HG02588 (cell line): ENCODE measurements at regions not wholly inside any gene's neighbourhood (a gene's known extent, or its start where the extent isn't known, plus 50 kb on each side); places are given as distances from the start of the nearest gene placed in this dataset.

ENCODE experiments used
- ATAC-seq: cut with Tn5 transposase; IDR thresholded peaks from one replicate; pipeline ENCODE4 v1.9.1; 2021; ENCODE audit warnings: mild to moderate bottlenecking, moderate library complexity; ENCODE audit not compliant: unreplicated experiment

DNA sequence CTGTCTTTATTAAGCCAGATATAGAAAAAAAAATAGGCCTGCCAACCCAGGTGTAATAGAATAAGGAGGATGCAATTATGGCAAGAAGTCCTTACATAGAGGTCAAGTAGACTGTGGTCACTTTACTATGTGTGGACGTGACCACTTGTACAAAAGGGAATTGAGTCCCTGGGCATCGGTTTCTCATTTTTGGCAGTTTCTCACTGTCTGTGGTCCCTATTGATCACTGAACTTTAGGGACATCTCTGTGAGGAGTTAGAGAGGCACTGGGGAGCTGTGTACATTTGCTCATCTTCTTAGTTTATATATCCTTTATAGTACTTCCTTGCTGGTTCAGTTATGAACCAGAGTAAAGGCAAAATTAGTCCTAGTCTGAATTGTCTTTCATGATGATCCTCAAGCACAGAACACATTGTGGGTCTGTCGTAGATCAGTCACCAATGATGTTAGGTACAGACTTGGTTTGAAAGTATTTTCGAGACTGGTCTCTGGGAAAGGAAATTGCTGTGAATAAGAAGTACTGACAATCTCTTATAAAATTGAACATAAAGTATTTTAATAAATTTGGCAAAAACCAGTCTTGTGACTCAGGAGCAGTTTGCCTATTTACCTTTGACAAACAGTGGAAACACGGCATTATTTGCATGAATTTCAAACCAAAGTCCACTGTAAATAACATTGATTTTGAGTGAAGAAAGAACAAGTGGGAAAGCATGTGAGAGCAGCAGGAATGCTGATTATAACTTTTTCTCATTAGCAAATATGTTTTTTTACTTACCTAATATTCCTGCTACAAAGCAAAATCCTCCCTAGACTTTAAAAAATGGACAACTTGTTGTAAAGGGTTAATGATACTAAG is 218.9 kb upstream of the DPH6 start:
- ATAC-seq, result no peak

DNA sequence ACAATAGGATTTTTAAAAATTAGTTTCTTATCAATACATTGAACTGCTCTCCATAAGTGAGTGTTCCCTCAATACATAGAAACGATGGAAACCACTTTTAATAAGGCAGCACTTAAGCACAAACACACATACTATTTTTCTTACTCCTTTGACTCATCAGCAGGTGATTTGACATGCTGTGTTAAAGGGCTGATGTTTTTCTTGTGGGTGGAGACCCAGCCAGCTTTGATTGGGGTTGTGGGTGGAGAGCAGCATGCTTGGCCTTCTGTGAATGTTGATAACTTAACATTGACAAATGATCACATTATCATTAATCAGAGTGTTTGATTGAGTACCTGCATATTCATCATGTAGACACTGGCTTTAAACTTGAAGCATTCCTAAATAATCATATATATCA is 223.0 kb upstream of the DPH6 start:
- no peak for ATAC-seq

DNA sequence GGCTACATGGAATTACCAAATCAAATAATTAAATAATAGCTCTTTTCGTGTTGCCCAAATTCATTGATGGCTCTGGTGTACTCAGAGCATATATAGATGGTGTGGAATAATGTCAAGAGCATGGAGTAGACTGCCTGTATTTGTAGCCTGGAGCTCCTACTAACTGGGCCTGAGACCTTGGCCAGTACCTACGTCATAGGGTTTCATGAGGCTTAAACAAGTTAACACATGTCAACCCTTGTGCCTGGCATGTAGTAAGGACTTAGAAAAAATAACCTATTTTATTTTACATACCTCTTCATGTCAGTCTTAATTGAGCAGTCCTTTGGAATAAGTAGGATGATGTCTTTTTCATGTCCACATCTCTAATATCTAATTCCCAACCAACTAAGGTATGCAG is 223.7 kb upstream of the DPH6 start:
- ATAC-seq, result no peak

DNA sequence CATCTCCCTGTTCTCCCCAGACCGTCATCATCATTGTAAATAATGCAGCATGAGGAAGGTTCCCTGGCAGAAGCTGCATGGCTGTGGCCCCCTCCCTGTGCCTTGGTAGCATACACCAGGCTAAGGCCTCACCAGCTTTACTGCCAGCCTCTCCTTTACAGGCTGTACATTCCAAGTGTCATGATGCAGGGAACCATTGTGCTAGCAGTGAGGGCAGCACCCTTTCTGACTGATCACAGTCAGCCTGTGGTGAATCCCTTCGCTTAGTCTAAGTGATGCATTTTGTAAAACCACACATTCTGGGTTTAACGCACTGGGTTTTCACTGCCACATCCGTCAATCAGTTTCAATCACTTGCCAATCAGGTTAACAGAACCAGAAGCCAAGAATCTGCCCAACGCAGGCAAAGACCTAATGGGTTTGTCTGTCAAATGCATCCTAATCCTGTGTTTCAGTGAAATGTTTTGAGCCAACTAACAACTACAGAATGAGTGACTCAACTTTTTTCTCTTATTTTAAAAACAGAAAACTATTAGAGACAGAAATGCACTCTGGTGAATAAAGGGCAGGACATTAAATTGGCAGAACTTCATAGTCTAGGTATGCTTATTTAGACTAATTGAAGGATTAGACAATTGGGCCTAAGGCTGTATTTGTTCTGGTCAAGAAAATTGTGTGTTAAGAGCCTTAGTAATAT is 225.9 kb upstream of the DPH6 start:
- no peak for ATAC-seq

DNA sequence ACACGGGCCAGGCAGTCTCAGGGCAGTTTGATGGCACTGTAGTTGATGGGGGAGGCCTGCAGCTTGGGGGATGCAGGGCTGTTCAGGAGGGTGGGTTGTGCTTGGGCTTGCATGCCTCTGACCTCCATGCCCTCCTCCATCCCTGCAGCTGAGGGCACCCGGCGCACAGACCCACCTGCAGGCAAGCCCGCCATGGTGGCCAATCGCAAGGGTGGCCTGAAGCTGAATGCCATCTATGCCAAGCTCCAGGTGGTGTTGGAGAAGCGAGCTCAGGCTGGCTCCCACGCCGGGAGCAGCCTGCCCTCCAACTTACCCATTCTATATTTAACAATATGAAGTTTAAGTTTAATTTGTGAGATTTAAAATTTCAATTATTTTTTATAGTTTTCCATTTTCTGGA is 228.7 kb upstream of the DPH6 start:
- ATAC-seq, result no peak

DNA sequence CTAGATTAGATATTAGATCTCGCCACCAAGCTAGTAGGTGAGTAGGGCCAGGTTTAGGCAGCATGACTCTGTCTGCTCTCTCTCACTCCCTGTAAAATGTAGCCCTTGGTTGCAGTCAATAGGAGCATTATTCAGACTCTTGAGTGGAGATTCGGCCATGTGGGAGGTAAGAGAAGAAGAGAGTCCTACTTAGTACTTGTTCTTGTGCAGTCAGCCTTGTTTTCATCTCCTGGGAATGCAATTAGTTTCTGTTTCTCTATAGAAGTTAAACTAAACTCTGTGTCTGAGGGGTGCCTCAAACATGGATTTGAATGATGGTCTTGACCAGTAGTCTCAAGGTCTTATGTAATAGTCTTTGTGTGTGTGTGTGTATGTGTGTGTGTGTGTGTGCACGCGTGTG is 229.5 kb upstream of the DPH6 start:
- ATAC-seq, result no peak

DNA sequence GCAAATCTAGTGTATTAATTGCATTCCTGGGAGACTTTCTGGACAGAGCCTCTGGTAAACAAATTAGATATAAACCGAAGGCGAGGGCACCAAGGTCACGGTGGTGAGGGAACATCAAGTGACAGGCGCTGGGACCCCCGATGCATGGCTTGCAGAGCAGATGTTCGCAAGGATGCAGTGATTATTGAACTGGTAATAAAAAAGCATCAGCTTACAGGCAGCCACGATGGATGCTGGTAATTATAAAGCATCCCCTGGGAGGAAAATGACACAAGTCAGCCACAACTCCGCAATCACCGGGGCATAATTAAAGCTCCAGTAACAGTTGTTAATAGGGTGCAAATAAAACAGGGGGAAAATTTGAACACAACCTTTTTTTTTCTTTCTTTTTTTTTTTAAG is 231.1 kb upstream of the DPH6 start:
- ATAC-seq, result no peak

DNA sequence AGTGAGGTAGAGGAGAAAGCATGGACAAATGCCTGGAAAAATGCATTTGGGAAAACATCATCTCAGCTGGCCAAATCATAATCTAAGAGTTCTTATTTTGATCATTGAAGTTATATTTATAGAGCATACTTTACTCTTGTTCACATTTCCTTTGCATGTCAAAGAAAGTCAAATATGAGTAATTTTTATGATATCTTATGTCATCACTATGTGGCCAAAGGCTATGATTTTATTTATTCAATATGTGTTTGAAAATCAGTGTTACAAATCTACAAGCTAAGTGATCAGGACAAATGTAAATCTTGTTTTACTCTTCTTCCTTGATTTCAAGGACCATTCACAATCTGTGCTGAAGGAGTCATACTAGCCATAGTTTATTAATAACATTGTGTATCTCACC is 237.2 kb upstream of the DPH6 start:
- no peak for ATAC-seq

DNA sequence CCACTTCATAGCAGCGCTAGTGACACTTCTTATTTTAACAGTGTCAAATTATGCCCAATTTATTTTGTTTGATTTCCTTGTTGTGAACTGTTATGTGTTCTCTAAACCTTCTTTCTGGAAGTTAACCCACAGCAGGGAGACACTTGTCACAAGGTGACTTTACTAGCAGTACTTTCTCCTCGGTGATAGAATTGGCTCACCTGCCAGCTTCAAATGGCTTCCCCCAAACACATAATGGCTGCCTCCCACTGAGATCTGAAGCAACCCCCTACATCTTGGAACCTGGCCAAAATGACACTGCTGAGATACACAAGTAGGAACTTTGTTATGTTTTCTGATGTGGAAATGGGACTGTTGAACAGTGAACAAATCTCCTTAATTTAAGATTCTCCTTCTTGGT is 238.8 kb upstream of the DPH6 start:
- no peak for ATAC-seq

DNA sequence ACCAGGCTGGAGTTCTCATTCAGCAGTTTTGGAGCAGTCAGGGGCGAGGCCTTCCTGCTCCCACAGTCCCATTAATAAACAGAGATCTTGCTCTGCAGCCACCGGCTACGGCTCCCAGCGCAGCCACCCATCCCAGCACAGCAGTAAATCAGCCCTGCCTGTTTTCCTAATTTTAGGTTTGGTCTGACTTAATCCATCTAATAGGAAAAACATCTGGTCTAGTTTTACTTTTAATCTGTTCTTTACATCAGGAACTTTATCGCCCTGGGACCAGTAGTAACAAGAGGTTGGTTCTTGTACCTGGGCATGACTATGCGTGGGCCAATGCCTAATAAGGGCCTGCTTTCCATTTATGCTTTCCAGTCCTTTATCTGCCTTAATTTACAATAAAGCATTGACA is 264.0 kb upstream of the DPH6 start:
- ATAC-seq, result no peak

DNA sequence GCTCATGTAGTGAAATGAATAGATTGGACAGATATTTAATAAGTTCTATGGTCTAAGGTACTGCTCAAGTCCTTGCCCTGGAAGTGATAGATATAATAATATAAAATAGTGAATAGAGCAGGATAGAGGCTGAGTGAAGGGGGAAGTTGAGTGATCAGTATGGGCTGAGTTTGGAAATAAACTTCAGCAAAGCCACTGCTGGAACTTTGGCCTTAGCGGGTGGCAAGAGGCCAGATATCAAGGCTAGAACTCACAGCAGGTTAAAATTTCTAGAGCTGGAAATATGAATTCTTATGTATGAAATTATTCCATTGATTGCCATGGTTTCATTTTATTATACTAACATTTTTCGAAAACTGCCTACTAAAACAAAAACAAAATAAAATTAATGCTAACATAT is 267.6 kb upstream of the DPH6 start:
- no peak for ATAC-seq

DNA sequence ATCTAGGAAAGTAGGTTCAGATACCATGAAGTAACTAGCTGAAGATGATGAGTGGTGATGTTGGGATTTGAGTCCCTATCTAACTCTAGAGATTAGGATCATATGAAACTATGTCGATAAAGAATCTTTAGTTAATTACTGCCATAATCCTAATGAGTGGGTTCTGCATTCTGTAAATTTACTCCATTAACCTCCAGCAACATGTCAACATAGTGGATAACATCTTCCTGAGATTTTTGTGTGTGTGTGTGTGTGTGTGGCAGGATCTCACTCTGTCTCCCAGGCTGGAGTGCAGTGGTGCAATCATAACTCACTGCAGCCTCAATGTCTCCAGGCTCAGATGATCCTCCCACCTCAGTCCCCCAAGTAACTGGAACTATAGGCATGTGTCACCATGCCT is 272.9 kb upstream of the DPH6 start:
- ATAC-seq, result no peak

DNA sequence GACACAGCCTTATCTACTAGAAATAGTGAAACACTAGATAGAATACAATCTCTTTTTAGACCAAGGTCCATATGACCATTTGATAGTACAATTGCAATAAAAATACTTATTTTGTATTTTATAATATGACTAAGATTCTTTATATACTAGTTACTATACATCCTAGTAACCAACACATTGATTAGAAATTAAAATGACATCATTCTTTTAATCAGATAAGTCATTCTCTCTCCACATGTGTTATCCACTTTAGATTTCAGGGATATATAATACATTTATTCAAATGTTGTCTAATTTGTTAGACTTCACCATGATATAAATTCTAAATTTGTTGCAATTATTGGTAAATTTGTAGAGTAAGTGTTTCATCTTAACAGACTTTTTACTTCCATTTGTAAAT is 276.2 kb upstream of the DPH6 start:
- ATAC-seq, result no peak

DNA sequence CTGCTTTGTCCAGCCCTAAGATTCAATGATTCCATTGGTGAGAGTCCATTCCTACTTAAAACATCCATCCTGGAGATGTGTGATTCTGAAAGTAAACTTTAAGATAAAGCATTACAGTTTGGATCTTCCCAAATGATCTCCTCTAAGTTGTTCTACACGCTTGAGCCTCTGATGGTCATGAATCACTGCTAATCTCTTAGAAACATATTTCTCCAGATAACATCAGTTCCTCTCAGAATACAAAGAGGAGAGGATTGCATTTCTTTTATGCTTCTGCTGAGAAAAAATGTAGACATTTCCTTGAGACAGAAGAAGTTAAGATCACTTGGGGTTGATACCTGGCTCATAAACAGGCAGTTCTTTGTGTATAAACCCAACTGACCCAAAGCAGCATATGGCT is 281.2 kb upstream of the DPH6 start:
- no peak for ATAC-seq

DNA sequence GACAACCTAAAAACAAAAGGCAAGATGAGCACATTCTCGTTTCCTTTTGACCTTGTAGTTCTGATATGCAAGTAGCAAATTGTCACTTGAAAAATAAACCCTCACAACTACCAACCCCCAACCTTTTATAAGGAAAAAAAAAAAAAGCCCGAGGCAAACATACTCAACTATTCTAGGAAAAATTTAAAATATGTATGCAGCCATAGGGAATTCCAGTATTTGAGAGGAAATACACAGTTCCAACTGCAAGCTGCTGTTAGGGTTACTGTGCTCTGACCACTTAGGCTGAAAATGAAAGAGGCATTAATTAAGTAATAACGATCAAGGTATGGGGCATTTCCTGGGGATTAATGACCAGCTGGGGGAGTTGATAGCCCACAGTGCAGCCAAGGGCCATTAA is 281.9 kb upstream of the DPH6 start:
- ATAC-seq, result no peak

DNA sequence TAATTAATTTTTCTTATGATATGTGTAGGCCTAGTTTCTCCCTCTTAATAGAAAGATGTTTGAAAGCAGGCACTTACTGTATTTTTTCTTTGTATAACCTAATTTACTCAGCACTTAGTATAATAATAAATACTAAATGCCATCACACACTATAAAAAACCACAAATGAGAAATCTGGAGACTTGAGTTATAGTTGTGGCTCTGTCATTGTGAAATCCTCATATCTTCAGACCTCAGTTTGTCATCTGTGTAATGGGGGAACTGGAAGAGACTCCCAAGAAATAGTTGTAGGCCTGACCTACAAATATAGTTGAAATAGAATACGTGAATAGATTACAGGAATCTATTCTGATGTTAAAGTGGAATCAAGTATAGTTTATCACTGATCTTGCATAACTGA is 287.6 kb upstream of the DPH6 start:
- ATAC-seq, result no peak

DNA sequence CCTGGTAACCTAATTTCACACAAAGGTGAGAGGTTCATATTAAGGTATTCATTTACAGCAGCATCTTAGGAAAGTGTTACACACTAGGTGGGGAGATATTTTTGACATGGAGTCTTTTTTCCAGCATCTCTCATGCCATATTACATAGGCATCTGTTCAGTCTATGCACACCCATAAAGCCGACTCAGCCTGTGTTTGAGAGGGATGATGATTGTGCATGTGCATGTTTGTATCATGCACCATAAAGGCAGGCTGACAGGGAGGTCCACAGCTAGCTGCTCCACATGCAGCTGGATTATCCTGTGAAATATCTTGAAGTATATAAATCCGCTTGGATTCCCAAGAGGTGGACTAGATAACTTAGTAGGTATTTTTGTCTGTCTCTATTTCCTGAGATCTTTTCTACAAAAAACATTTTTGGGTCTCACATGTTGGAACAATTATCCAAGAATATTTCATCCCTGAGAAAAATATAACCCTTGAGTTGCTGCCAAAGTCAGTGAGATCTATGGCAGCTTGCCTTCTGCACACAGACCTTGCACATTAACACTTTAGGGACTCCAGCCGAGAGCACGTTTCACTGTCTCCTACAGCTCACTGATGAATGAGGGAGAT is 288.4 kb upstream of the DPH6 start:
- ATAC-seq, result no peak

DNA sequence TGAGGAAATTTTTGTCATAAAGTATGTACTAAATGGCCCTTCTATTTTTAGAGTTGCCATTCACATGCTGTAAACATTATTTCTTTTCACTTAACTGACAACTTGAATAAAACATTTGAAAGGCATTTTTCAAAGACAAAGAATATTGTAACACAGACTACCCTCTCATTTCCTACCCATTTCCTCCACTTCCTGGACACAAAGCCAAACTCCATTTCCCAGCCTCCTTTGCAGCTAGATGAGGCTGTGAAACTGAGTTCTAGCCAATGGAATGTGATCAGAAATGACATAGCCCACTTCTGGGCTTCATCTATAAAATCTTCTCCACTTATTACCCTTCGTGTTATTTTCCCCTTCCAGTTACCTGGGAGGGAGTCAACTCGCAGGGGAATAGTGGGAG is 288.9 kb upstream of the DPH6 start:
- no peak for ATAC-seq

DNA sequence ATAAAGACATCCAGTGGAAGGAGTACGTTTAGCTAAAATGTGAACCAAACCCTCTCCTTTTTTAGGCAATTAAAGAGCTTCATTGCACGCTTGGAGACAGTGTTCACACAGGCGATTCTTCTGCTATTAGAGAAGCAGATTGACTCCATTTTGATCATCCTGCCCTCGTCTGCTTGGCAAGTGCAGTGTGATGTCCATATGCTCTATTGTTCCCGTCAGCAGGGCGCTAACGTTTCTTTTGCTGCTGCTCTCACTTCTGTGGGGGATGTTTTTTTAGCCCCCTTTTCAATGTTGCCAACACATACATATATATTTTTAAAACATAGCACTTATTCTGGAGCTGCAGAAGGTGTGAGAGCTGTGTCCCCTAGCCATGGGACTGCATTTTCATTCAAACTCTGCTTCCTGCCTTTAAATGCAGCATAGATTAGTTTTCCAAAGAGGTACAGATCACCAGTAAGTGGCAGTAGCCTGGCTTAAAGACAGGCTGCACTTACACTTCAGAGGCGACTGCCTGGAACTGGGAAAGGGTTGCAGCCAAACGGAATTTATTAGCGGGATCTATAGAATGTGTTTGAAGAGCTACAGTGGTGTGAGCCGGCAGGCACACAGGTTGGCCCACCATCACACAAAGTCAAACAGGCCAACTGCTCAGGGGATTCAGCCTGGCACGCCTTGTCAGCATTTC is 292.6 kb upstream of the DPH6 start:
- no peak for ATAC-seq

DNA sequence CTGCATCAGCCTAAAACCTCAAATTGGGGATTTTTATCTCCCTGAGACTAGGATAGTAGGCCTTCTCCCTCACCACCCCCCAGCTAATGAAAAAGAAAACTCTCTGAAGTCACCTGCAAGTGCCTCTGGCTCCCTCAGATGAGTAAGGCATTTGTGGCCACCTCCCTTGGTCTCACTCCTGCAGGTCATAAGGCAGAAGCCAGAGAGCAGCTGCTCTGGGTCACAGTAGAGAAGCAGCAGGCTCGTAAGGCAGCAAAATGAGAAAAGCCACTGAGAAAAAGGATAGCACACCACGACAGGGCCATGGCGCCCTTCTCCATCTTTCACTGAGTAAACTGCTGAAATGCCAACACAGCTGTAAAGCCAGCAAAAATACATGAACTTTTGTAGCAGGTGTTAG is 296.7 kb upstream of the DPH6 start:
- no peak for ATAC-seq

DNA sequence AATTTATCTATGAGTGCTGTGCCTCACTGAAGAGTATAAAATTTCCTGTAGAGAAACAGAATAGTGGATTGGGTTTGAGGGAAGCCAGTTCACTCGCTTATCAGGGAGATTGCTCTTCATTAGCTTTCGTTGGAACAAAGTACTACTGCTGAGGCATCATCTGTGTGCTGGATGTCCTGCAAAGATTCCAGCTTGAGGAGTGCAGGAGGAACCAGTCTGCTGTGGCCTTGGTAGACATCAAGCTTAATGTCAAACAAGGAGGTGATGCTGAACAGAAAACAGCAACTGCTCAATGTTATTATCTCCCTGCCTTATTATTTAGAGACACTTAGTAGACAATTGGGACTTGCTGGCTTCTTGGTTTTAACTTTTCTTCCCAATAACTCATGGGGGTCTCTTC is 297.5 kb upstream of the DPH6 start:
- ATAC-seq, result no peak

DNA sequence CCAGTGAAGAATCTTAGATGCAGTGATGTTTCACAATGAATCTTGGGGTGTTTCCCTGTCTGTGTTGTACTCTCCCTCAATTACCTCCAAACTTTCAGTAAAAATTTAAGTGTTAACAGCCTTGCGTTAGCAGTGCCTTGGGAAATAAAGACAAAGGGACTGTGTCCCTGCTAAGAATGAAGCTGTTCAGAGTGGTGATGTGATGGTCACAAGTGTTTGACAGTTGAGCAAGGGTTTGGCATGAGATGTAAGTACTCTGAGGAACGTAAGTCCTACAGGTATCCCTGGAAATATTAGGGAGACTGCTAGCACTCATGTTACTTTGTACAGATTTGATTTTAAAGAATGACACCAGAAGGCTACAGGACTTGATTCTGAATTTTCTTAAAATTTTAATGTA is 304.3 kb upstream of the DPH6 start:
- no peak for ATAC-seq
